Endothelial cell of umbilical vein (primary cell): ENCODE measurements at regions not wholly inside any gene's neighbourhood (a gene's known extent, or its start where the extent isn't known, plus 50 kb on each side); places are given as distances from the start of the nearest gene placed in this dataset.

Source experiments
- BruUV-seq: library from RNA; stranded (reverse); fragments of 400-500 nt; replicated peaks from 2 replicates; lab custom pipeline; 2021; lab: Mats Ljungman, UMichigan
- CTCF ChIA-PET: fragments of 300-600, 350-600 bp; sonication (Branson Sonifier 250); formaldehyde crosslinking; loops from one replicate; lab custom pipeline; 2021; ENCODE audit warnings: antibody characterized with exemption, inconsistent platforms; lab: Charles Lee
- POLR2A ChIA-PET: fragments of 300-600, 350-600 bp; sonication (Branson Sonifier 250); formaldehyde crosslinking; loops from one replicate; lab custom pipeline; 2021; ENCODE audit warnings: antibody characterized with exemption, inconsistent platforms; lab: Charles Lee
- DNase-seq: peaks from one replicate; pipeline ENCODE4 v3.0.0-alpha.2; 2011; ENCODE audit warnings: low read depth, low spot score
- FAIRE-seq: peaks from 2 replicates; lab custom pipeline; 2011; peaks lifted over from hg19 to GRCh38; lab: Jason Lieb, UNC
- H2AFZ ChIP-seq: 2 replicates; pipeline ENCODE4 v1.6.0; 2012; ENCODE audit warnings: low read depth, low read length, control low read depth, inconsistent platforms
- H3K27ac ChIP-seq: 2 replicates; pipeline ENCODE4 v1.5.1; 2011; ENCODE audit warnings: low read depth, mild to moderate bottlenecking, control low read depth, low read length, moderate library complexity; ENCODE audit not compliant: insufficient read depth
- H3K27me3 ChIP-seq, 2 experiments: 2 replicates each; pipeline versions ENCODE4 v1.6.0 to v1.6.1; 2011; ENCODE audit warnings: low read length in 2 of 2, mixed read lengths in 1 of 2; ENCODE audit not compliant: control insufficient read depth in 2 of 2, insufficient read depth in 2 of 2
- H3K36me3 ChIP-seq, 2 experiments: 2 replicates in 1 of 2; 3 replicates in 1 of 2; pipeline ENCODE4 v1.5.1; 2011; ENCODE audit warnings: low read length in 2 of 2, mild to moderate bottlenecking in 1 of 2, moderate library complexity in 1 of 2; ENCODE audit not compliant: control insufficient read depth in 2 of 2, insufficient read depth in 2 of 2; ENCODE audit errors: extremely low read depth in 1 of 2
- H3K4me1 ChIP-seq: 3 replicates; pipeline ENCODE4 v1.5.1; 2011; ENCODE audit warnings: mild to moderate bottlenecking, low read length; ENCODE audit not compliant: control insufficient read depth, insufficient read depth; ENCODE audit errors: extremely low read depth
- H3K4me2 ChIP-seq: 2 replicates; pipeline ENCODE4 v1.6.1; 2011; ENCODE audit warnings: low read length, control low read depth, mixed read lengths; ENCODE audit not compliant: insufficient read depth
- H3K4me3 ChIP-seq, 3 experiments: fragments of 200-600 bp in 1 of 3; sonication (generic), shearing (Covaris generic) in 1 of 3; replicated peaks in 1 of 3; 2 replicates each; pipeline ENCODE4 v1.5.1; 2011 to 2016; ENCODE audit warnings: control low read depth in 3 of 3, low read length in 3 of 3, mild to moderate bottlenecking in 2 of 3, inconsistent platforms in 1 of 3, low read depth in 1 of 3, moderate library complexity in 1 of 3; ENCODE audit not compliant: insufficient read depth in 1 of 3
- H3K79me2 ChIP-seq: 2 replicates; pipeline ENCODE4 v1.6.0; 2012; ENCODE audit warnings: low read length, inconsistent platforms; ENCODE audit not compliant: control insufficient read depth, insufficient read depth
- H3K9ac ChIP-seq: replicated peaks from 2 replicates; pipeline ENCODE3; 2011; ENCODE audit warnings: low read length, control low read depth; ENCODE audit not compliant: insufficient read depth; ENCODE audit errors: extremely low read depth
- H3K9me1 ChIP-seq: replicated peaks from 3 replicates; pipeline ENCODE4 v1.6.0; 2011; ENCODE audit warnings: mild to moderate bottlenecking, low read length; ENCODE audit not compliant: control insufficient read depth, insufficient read depth; ENCODE audit errors: extremely low read depth
- H3K9me3 ChIP-seq: replicated peaks from 2 replicates; pipeline ENCODE4 v1.5.1; 2012; ENCODE audit warnings: low read length, inconsistent platforms; ENCODE audit not compliant: control insufficient read depth, insufficient read depth
- H4K20me1 ChIP-seq: replicated peaks from 2 replicates; pipeline ENCODE3; 2011; ENCODE audit warnings: mild to moderate bottlenecking, low read length; ENCODE audit not compliant: control insufficient read depth, insufficient read depth; ENCODE audit errors: extremely low read depth
- CTCF ChIP-seq, 2 donors: IDR thresholded peaks; 1 replicate in 1 of 2; 2 replicates in 1 of 2; pipeline ENCODE4 v1.5.1; 2011; ENCODE audit warnings: low read length in 2 of 2, mild to moderate bottlenecking in 2 of 2, moderate library complexity in 2 of 2, control low read depth in 1 of 2, inconsistent platforms in 1 of 2, low read depth in 1 of 2; ENCODE audit not compliant: insufficient read depth in 1 of 2; ENCODE audit errors: extremely low read depth in 1 of 2
- EZH2 ChIP-seq: IDR thresholded peaks from 2 replicates; pipeline ENCODE4 v1.6.1; 2012; ENCODE audit warnings: borderline replicate concordance, low read depth, mild to moderate bottlenecking, moderate library complexity, low read length, inconsistent platforms; ENCODE audit not compliant: severe bottlenecking
- FOS ChIP-seq: IDR thresholded peaks from 2 replicates; pipeline ENCODE4 v1.6.1; 2011; ENCODE audit warnings: mild to moderate bottlenecking, low read length, moderate library complexity, borderline replicate concordance; ENCODE audit not compliant: insufficient read depth
- GATA2 ChIP-seq: IDR thresholded peaks from 2 replicates; pipeline ENCODE4 v1.7.0; 2011; ENCODE audit warnings: low read depth, mild to moderate bottlenecking, moderate library complexity, mixed read lengths, low read length; ENCODE audit not compliant: insufficient read length, insufficient read depth
- JUN ChIP-seq: IDR thresholded peaks from 2 replicates; pipeline ENCODE4 v1.6.1; 2011; ENCODE audit warnings: borderline replicate concordance, low read depth; ENCODE audit not compliant: insufficient read length, insufficient read depth
- MYC ChIP-seq: IDR thresholded peaks from one replicate; pipeline ENCODE4 v1.6.1; 2011; ENCODE audit warnings: mild to moderate bottlenecking, low read depth, low read length
- POLR2A ChIP-seq: IDR thresholded peaks from 2 replicates; pipeline ENCODE4 v1.6.1; 2012; ENCODE audit warnings: low read depth, mild to moderate bottlenecking, control low read depth, low read length
- POLR2AphosphoS5 ChIP-seq: IDR thresholded peaks from 2 replicates; pipeline ENCODE4 v1.6.1; 2012; ENCODE audit warnings: low read depth, mild to moderate bottlenecking, control low read depth, low read length, moderate library complexity; ENCODE audit not compliant: insufficient read depth
- dilution Hi-C: fragments of 300-500 bp; cut with MboI; formaldehyde crosslinking; loops from one replicate; pipeline ENCODE4 v1.15.0; 2019; ENCODE audit warnings: low sequenced_read_pairs; ENCODE audit not compliant: extremely low pct_ligation_motif_present
- intact Hi-C: fragments of 100-400 bp; cut with micrococcal nuclease; formaldehyde crosslinking; loops from one replicate; pipeline ENCODE4 v1.10.0; 2022
- TF ChIP-seq, protein P1 (sequence below): IDR thresholded peaks from 2 replicates; pipeline ENCODE4 v1.6.1; 2011; ENCODE audit not compliant: insufficient read depth, insufficient read length

DNA sequence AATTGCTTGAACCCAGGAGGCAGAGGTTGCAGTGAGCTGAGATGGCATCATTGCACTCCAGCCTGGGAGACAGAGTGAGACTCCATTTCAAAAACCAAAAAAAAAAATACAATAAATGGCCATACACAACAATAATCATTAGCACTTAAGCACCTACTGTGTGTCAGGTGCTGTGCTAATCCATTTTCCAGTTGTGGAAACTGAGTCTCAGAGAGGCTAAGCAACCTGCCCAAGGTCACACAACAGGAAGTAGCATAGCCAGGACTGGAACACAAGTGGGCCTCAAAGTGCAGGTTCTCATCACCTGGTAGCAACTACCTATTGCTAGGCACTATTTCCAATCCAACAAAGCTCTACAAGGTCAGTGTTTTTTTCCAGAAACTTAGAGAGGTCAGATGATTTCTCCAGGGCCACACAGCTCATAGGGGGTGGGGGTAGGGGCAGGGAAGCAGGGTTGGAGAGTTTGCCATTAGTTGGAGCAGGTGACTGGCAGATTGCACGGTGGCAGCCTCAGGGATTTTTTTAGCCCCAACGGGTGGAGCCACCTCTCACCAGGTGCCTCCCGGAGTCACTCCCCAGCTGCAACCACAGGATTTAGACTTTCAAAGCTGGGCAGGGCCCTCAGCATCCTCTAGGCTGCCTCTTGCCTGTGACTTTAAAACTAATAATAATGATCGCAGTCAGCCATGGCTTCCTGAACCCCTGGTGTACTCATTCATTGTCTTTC is 52.5 kb upstream of the ID3 start:
- DNase-seq (no peak), FAIRE-seq (no peak)
- Histone ChIP-seq H3K9ac (no peak overlapping the region), H3K9me1 (no peaks in the 10 kb centered on the region), H4K20me1 (no peaks in the 10 kb centered on the region), H3K9me3 (no peaks in the 10 kb centered on the region), H3K36me3 (no peaks in the 10 kb centered on the region), H3K4me3 (no peak overlapping the region), H3K27me3 (peaks cover 8 to 10% of the 10 kb centered on the region in 2 experiments), H3K4me2 (no peak overlapping the region), H3K4me1 (no peaks in the 10 kb centered on the region), H3K27ac (no peak overlapping the region), H2AFZ (no peak overlapping the region), H3K79me2 (no peaks in the 10 kb centered on the region)
- ChIA-PET CTCF (interaction anchor here (1.6 to 2.3 kb wide), 2 partner anchors 9 to 23 kb away, joined by 4 to 8 read pairs; no protein-coding TSS in a partner anchor), POLR2A (no interaction called here)
- intact Hi-C loops (no loop called here), dilution Hi-C loops (no loop called here)
- TF ChIP-seq, protein P1, sequence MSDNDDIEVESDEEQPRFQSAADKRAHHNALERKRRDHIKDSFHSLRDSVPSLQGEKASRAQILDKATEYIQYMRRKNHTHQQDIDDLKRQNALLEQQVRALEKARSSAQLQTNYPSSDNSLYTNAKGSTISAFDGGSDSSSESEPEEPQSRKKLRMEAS = no peak
- no peak for TF ChIP-seq MYC
- TF ChIP-seq FOS = no peak
- no peak for TF ChIP-seq GATA2
- no peak for TF ChIP-seq POLR2A
- no peak for TF ChIP-seq POLR2AphosphoS5
- no peak for TF ChIP-seq EZH2
- no peak for TF ChIP-seq JUN
- TF ChIP-seq CTCF (IDR thresholded peaks at IDR 0.05; ENCODE audit: extremely low read depth in 1 of 2, insufficient read depth in 1 of 2, low read depth in 1 of 2, low read length in 2 of 2) = no peak
- no TSS peak for BruUV-seq
